Thyroid gland (tissue), 4 donors: ENCODE measurements at regions not wholly inside any gene's neighbourhood (a gene's known extent, or its start where the extent isn't known, plus 50 kb on each side); places are given as distances from the start of the nearest gene placed in this dataset.

Source experiments
- DNase-seq, 2 donors: peaks; one replicate each; pipeline ENCODE4 v3.0.0-alpha.2; 2019
- H3K27ac ChIP-seq, 3 donors: fragments of 200-600 bp; sonication (generic); 1 replicate in 2 of 3; 2 replicates in 1 of 3; pipeline ENCODE4 v1.5.1; 2016 to 2019; ENCODE audit warnings: mild to moderate bottlenecking in 1 of 3, moderate library complexity in 1 of 3
- H3K27me3 ChIP-seq: fragments of 200-600 bp; sonication (generic); one replicate; pipeline ENCODE4 v1.5.1; 2019
- H3K36me3 ChIP-seq, 2 donors: fragments of 200-600 bp; sonication (generic); one replicate each; pipeline ENCODE4 v1.5.1; 2016 to 2019
- H3K4me1 ChIP-seq, 2 donors: fragments of 200-600 bp; sonication (generic); one replicate each; pipeline ENCODE4 v1.5.1; 2017 to 2019
- H3K4me3 ChIP-seq, 3 donors: fragments of 200-600 bp; sonication (generic); replicated peaks in 1 of 3; 1 replicate in 2 of 3; 2 replicates in 1 of 3; pipeline ENCODE4 v1.5.1; 2016; ENCODE audit warnings: mild to moderate bottlenecking in 1 of 3
- H3K9me3 ChIP-seq: fragments of 200-600 bp; sonication (generic); one replicate; pipeline ENCODE4 v1.5.1; 2017
- CTCF ChIP-seq, 6 experiments: fragments of 200-600 bp in 3 of 6; fragments of 450-650 bp in 3 of 6; sonication (generic) in 3 of 6; IDR thresholded peaks; one replicate each; pipeline ENCODE4 v1.5.1; 2016 to 2019; ENCODE audit warnings: antibody characterized with exemption in 6 of 6, mild to moderate bottlenecking in 2 of 6, inconsistent platforms in 1 of 6, moderate library complexity in 1 of 6
- POLR2A ChIP-seq, 2 donors: fragments of 450-650 bp; IDR thresholded peaks; one replicate each; pipeline ENCODE4 v1.6.1; 2017; ENCODE audit warnings: antibody characterized with exemption in 2 of 2, mild to moderate bottlenecking in 2 of 2, moderate library complexity in 1 of 2
- WGBS, 2 donors: methylation state at CpG; one replicate each; pipeline ENCODE4 v1.1.5; 2017; 5-methylcytosine and 5-hydroxymethylcytosine counted together
- intact Hi-C: fragments of 100-400 bp; cut with DNase I; formaldehyde crosslinking; loops from one replicate; pipeline ENCODE4 v1.15.1; 2023

- Histone ChIP-seq H3K9me3 (no peaks in the 10 kb centered on the region), H3K4me3 (no peak overlapping the region), H3K36me3 (no peaks in the 10 kb centered on the region), H3K27me3 (no peaks in the 10 kb centered on the region), H3K4me1 (no peaks in the 10 kb centered on the region), H3K27ac (no peak overlapping the region)
- DNase-seq: no peak
- TF ChIP-seq POLR2A (IDR thresholded peaks at IDR 0.05) (no peak), CTCF (IDR thresholded peaks at IDR 0.05) (no peak)
- 65 to 71% methylated on average over 2 of the region's 2 CpGs for WGBS, 2 donors
- intact Hi-C loops: no loop called here
Measured at GRCh38 chr22:33116841-33117547, 58.8 kb upstream of the SYN3 start.

- Histone ChIP-seq H3K4me1 (no peaks in the 10 kb centered on the region), H3K4me3 (no peak overlapping the region), H3K36me3 (no peaks in the 10 kb centered on the region), H3K9me3 (no peaks in the 10 kb centered on the region), H3K27me3 (no peaks in the 10 kb centered on the region), H3K27ac (no peak overlapping the region)
- DNase-seq: no peak
- intact Hi-C loops: no loop called here
- TF ChIP-seq CTCF (IDR thresholded peaks at IDR 0.05) (no peak), POLR2A (IDR thresholded peaks at IDR 0.05) (no peak)
Measured at GRCh38 chr22:33114565-33114964, 56.4 kb upstream of the SYN3 start.

- Histone ChIP-seq H3K36me3 (no peaks in the 10 kb centered on the region), H3K27me3 (no peaks in the 10 kb centered on the region), H3K9me3 (no peaks in the 10 kb centered on the region), H3K4me1 (no peaks in the 10 kb centered on the region), H3K4me3 (no peak overlapping the region), H3K27ac (no peak overlapping the region)
- 9 to 14% methylated on average over 1 of the region's 1 CpG for WGBS, 2 donors
- intact Hi-C loops: no loop called here
- TF ChIP-seq POLR2A (IDR thresholded peaks at IDR 0.05): no peak
- DNase-seq: no peak
Measured at GRCh38 chr22:33112580-33112979, 54.4 kb upstream of the SYN3 start.

- H3K27ac ChIP-seq: no peak overlapping the region
- no peak for TF ChIP-seq CTCF (IDR thresholded peaks at IDR 0.05)
- no peak for TF ChIP-seq POLR2A (IDR thresholded peaks at IDR 0.05)
- WGBS, 2 donors: 34 to 47% methylated on average over 4 of the region's 4 CpGs
- intact Hi-C loops: no loop called here
- H3K4me3 ChIP-seq: no peak overlapping the region
- no peak for DNase-seq
- no peaks in the 10 kb centered on the region for H3K36me3 ChIP-seq
- no peaks in the 10 kb centered on the region for H3K4me1 ChIP-seq
- H3K27me3 ChIP-seq: no peaks in the 10 kb centered on the region
- H3K9me3 ChIP-seq: no peaks in the 10 kb centered on the region
Measured at GRCh38 chr22:33111491-33111890, 53.3 kb upstream of the SYN3 start.

- TF ChIP-seq POLR2A (IDR thresholded peaks at IDR 0.05) (no peak), CTCF (IDR thresholded peaks at IDR 0.05) (no peak)
- WGBS, 2 donors: 88 to 92% methylated on average over 7 of the region's 7 CpGs
- H3K4me3 ChIP-seq: no peak overlapping the region
- no peak overlapping the region for H3K27ac ChIP-seq
- H3K27me3 ChIP-seq: no peaks in the 10 kb centered on the region
- intact Hi-C loops: no loop called here
- DNase-seq: no peak
- H3K4me1 ChIP-seq: no peaks in the 10 kb centered on the region
- no peaks in the 10 kb centered on the region for H3K36me3 ChIP-seq
- no peaks in the 10 kb centered on the region for H3K9me3 ChIP-seq
Measured at GRCh38 chr22:33110562-33111163, 52.5 kb upstream of the SYN3 start.
